GM12878 (cell line): ENCODE measurements at regions not wholly inside any gene's neighbourhood (a gene's known extent, or its start where the extent isn't known, plus 50 kb on each side); places are given as distances from the start of the nearest gene placed in this dataset.

Experiments used
- ATAC-seq: fragments of 200-7000 bp; cut with Tn5 transposase; 3 replicates; pipeline ENCODE4 v1.9.1; 2020; ENCODE audit warnings: mild to moderate bottlenecking, moderate library complexity
- BruUV-seq: library from RNA; stranded (reverse); fragments of 400-500 nt; replicated peaks from 2 replicates; lab custom pipeline; 2021; lab: Mats Ljungman, UMichigan
- CTCF ChIA-PET: fragments of 300-600 bp; sonication (Branson Sonifier 250); formaldehyde crosslinking; extraction: SDS; loops from one replicate; lab custom pipeline; 2021; ENCODE audit warnings: inconsistent platforms; lab: Yijun Ruan, JAX
- POLR2A ChIA-PET: fragments of 350-600 bp; formaldehyde crosslinking; extraction: SDS; loops from one replicate; lab custom pipeline; 2021; ENCODE audit warnings: inconsistent platforms; lab: Charles Lee
- RAD21 ChIA-PET: fragments of 300-600 bp; sonication (Branson Sonifier 250); formaldehyde crosslinking; loops from one replicate; lab custom pipeline; 2023; ENCODE audit warnings: antibody characterized with exemption; ENCODE audit not compliant: unreplicated experiment; lab: Charles Lee
- SMC1A ChIA-PET: fragments of 300-600 bp; sonication (Branson Sonifier 250); formaldehyde crosslinking; loops from one replicate; lab custom pipeline; 2023; ENCODE audit not compliant: unreplicated experiment, uncharacterized antibody; lab: Charles Lee
- DNase-seq: peaks from one replicate; pipeline ENCODE4 v3.0.0-alpha.2; 2011; ENCODE audit warnings: low read depth, low spot score
- FAIRE-seq: peaks from 3 replicates; lab custom pipeline; 2011; peaks lifted over from hg19 to GRCh38; lab: Jason Lieb, UNC
- H2AFZ ChIP-seq: 2 replicates; pipeline ENCODE4 v1.6.0; 2011; ENCODE audit warnings: low read depth, low read length, control low read depth; ENCODE audit not compliant: control insufficient read depth
- H3K27ac ChIP-seq: 2 replicates; pipeline ENCODE4 v1.5.1; 2011; ENCODE audit warnings: control low read depth; ENCODE audit not compliant: control insufficient read depth, insufficient read depth
- H3K27me3 ChIP-seq, 2 experiments: replicated peaks in 1 of 2; 2 replicates each; pipeline versions ENCODE4 v1.6.0 to v1.6.1; 2011; ENCODE audit warnings: low read length in 1 of 2; ENCODE audit not compliant: control insufficient read depth in 2 of 2, insufficient read depth in 2 of 2
- H3K36me3 ChIP-seq, 2 experiments: 2 replicates each; pipeline ENCODE4 v1.5.1; 2011; ENCODE audit warnings: low read length in 1 of 2; ENCODE audit not compliant: control insufficient read depth in 2 of 2, insufficient read depth in 2 of 2
- H3K4me1 ChIP-seq: 2 replicates; pipeline ENCODE4 v1.6.1; 2011; ENCODE audit warnings: mild to moderate bottlenecking, low read length, moderate library complexity, mixed read lengths; ENCODE audit not compliant: control insufficient read depth, insufficient read depth
- H3K4me2 ChIP-seq: 2 replicates; pipeline ENCODE4 v1.6.0; 2011; ENCODE audit warnings: control low read depth; ENCODE audit not compliant: control insufficient read depth, insufficient read depth
- H3K4me3 ChIP-seq: fragments of 200-600 bp; sonication (generic); 2 replicates; pipeline ENCODE4 v1.5.1; 2016
- H3K79me2 ChIP-seq: 2 replicates; pipeline ENCODE4 v1.6.0; 2011; ENCODE audit warnings: low read length; ENCODE audit not compliant: control insufficient read depth, insufficient read depth
- H3K9ac ChIP-seq: 2 replicates; pipeline ENCODE4 v1.8.0; 2011; ENCODE audit warnings: low read length, control low read depth, mixed read lengths; ENCODE audit not compliant: control insufficient read depth, insufficient read depth
- H3K9me3 ChIP-seq: replicated peaks from 3 replicates; pipeline ENCODE4 v1.5.1; 2011; ENCODE audit warnings: mild to moderate bottlenecking, low read length; ENCODE audit not compliant: control insufficient read depth, insufficient read depth
- H4K20me1 ChIP-seq: 2 replicates; pipeline ENCODE4 v1.6.0; 2011; ENCODE audit not compliant: control insufficient read depth, insufficient read depth
- CBX5 ChIP-seq: sonication (generic); IDR thresholded peaks from 2 replicates; pipeline ENCODE4 v1.6.1; 2016; ENCODE audit warnings: low read depth, moderate library complexity, mild to moderate bottlenecking, inconsistent platforms
- EZH2 ChIP-seq: IDR thresholded peaks from 2 replicates; pipeline ENCODE4 v1.6.1; 2012; ENCODE audit warnings: low read depth, mild to moderate bottlenecking, control low read depth, inconsistent platforms, low read length, borderline replicate concordance; ENCODE audit not compliant: control insufficient read depth
- IKZF2 ChIP-seq, 2 experiments: fragments of 450-650 bp; IDR thresholded peaks; 2 replicates each; pipeline ENCODE4 v1.6.1; 2017; ENCODE audit warnings: mild to moderate bottlenecking in 2 of 2, moderate library complexity in 2 of 2
- IRF4 ChIP-seq: IDR thresholded peaks from 2 replicates; pipeline ENCODE4 v1.6.1; 2011; ENCODE audit warnings: low read depth, low read length
- PAX5 ChIP-seq: IDR thresholded peaks from 2 replicates; pipeline ENCODE4 v1.6.1; 2011; ENCODE audit warnings: low read depth, low read length, borderline replicate concordance
- POU2F2 ChIP-seq: IDR thresholded peaks from 3 replicates; pipeline ENCODE4 v1.6.1; 2011; ENCODE audit warnings: low read depth, mild to moderate bottlenecking, low read length, borderline replicate concordance
- RAD21 ChIP-seq: IDR thresholded peaks from 2 replicates; pipeline ENCODE4 v1.6.1; 2011; ENCODE audit warnings: mild to moderate bottlenecking, low read depth, low read length, moderate library complexity; ENCODE audit not compliant: insufficient read depth
- SPI1 ChIP-seq: IDR thresholded peaks from 2 replicates; pipeline ENCODE4 v1.6.1; 2011; ENCODE audit warnings: low read depth, mild to moderate bottlenecking, low read length, moderate library complexity, borderline replicate concordance; ENCODE audit not compliant: insufficient read depth
- SREBF1 ChIP-seq: IDR thresholded peaks from 2 replicates; pipeline ENCODE4 v1.6.1; 2012; ENCODE audit warnings: mild to moderate bottlenecking, low read length
- SREBF2 ChIP-seq: IDR thresholded peaks from 2 replicates; pipeline ENCODE4 v1.6.1; 2012; ENCODE audit warnings: mild to moderate bottlenecking, low read length
- USF2 ChIP-seq: IDR thresholded peaks from 2 replicates; pipeline ENCODE4 v1.6.1; 2011; ENCODE audit warnings: low read depth, low read length, improper control_type of control experiment, borderline replicate concordance
- ZZZ3 ChIP-seq: IDR thresholded peaks from 2 replicates; pipeline ENCODE4 v1.6.1; 2011; ENCODE audit warnings: low read depth; ENCODE audit not compliant: control insufficient read depth, insufficient read length
- WGBS: methylation state at CpG from one replicate; pipeline ENCODE4 v1.1.6; 2016; ENCODE audit warnings: low lambda C conversion rate; ENCODE audit not compliant: insufficient replicate concordance, insufficient coverage; ENCODE audit errors: missing lambda C conversion rate; 5-methylcytosine and 5-hydroxymethylcytosine counted together
- in situ Hi-C: fragments of 300-500 bp; cut with MboI; formaldehyde crosslinking; loops from 9 replicates; pipeline ENCODE4 v1.14.3; 2018; ENCODE audit warnings: mixed read lengths
- intact Hi-C: fragments of 100-400 bp; cut with micrococcal nuclease; formaldehyde crosslinking; loops from one replicate; pipeline ENCODE4 v1.14.2; 2022; ENCODE audit not compliant: unreplicated experiment

GRCh38 chr12:112728864-112729263 lies 62.7 kb upstream of the RPH3A start:
- no peak overlapping the region for H3K4me3 ChIP-seq
- H3K27ac ChIP-seq = no peak overlapping the region
- BruUV-seq = no TSS peak
- in situ Hi-C loops (no loop called here), intact Hi-C loops (no loop called here)
- WGBS = 31% methylated on average over 3 of the region's 3 CpGs
- ChIA-PET CTCF (no interaction called here), RAD21 (no interaction called here), POLR2A (no interaction called here), SMC1A (no interaction called here)
- H3K9ac ChIP-seq = no peak overlapping the region
- FAIRE-seq = no peak
- no peak overlapping the region for H2AFZ ChIP-seq
- H3K79me2 ChIP-seq = no peaks in the 10 kb centered on the region
- no peaks in the 10 kb centered on the region for H3K9me3 ChIP-seq
- no peak for DNase-seq
- no peak overlapping the region for H3K4me2 ChIP-seq
- H3K27me3 ChIP-seq = no peaks in the 10 kb centered on the region; a peak in 1 of 4 replicates
- H3K4me1 ChIP-seq = no peaks in the 10 kb centered on the region
- TF ChIP-seq POU2F2 = no peak
- no peak for TF ChIP-seq PAX5
- no peak for TF ChIP-seq CBX5
- no peak for TF ChIP-seq SREBF2
- TF ChIP-seq RAD21 = no peak
- no peak for TF ChIP-seq IRF4
- no peak for TF ChIP-seq SREBF1
- TF ChIP-seq EZH2 = no peak
- TF ChIP-seq ZZZ3 = no peak
- TF ChIP-seq SPI1 = no peak
- no peak for TF ChIP-seq USF2
- TF ChIP-seq IKZF2 (IDR thresholded peaks at IDR 0.05) = no peak
- no peak for ATAC-seq
- no peaks in the 10 kb centered on the region for H4K20me1 ChIP-seq
- H3K36me3 ChIP-seq = no peaks in the 10 kb centered on the region
